ENCODE measurements at regions not wholly inside any gene's neighbourhood (a gene's known extent, or its start where the extent isn't known, plus 50 kb on each side); places are given as distances from the start of the nearest gene placed in this dataset.
"Not testable (repeated sequence)": the region's sequence is repeated elsewhere in the genome, so short reads cannot be mapped to it uniquely, and the experiment has no call there.

GRCh38 chr11:134494395-134494794 is 82.4 kb upstream of the B3GAT1 start:
- H4K20me1 ChIP-seq (ENCODE audit: control insufficient read depth, insufficient read depth, insufficient read length); H3K56ac ChIP-seq (ENCODE audit: insufficient read length, low read depth, low read length); H3T11ph ChIP-seq (ENCODE audit: low read length); H2BK120ac ChIP-seq (ENCODE audit: low read depth, low read length, poor library complexity, severe bottlenecking); H2BK20ac ChIP-seq (ENCODE audit: low read depth, low read length, poor library complexity, severe bottlenecking); H3K4me1 ChIP-seq (ENCODE audit: insufficient read depth, low read length); H3K18ac ChIP-seq (ENCODE audit: insufficient read length, low read depth, low read length); H4K91ac ChIP-seq (ENCODE audit: insufficient read length, low read depth, low read length); H2BK5ac ChIP-seq (ENCODE audit: insufficient read length, low read length); H3K79me1 ChIP-seq (ENCODE audit: insufficient read depth, low read depth, low read length, poor library complexity, severe bottlenecking); H3K27ac Mint-ChIP-seq; H2AK5ac ChIP-seq (ENCODE audit: insufficient read length, low read length); H3K4me3 Mint-ChIP-seq; H3K27ac ChIP-seq (ENCODE audit: insufficient read length, low read depth, low read length); H4K5ac ChIP-seq (ENCODE audit: insufficient read length, low read depth, low read length); H3K4ac ChIP-seq (ENCODE audit: low read depth, low read length); H2AFZ ChIP-seq (ENCODE audit: low read length); DNase-seq; H3K4me1 Mint-ChIP-seq; H3K4me2 ChIP-seq (ENCODE audit: insufficient read depth, insufficient read length, low read length); H3K23ac ChIP-seq (ENCODE audit: insufficient read length, low read depth, low read length); H4K8ac ChIP-seq (replicated peaks; ENCODE audit: insufficient read length, low read depth, low read length); H3K9ac ChIP-seq (ENCODE audit: extremely low read depth, insufficient read length, low read length); H3K9me3 ChIP-seq (ENCODE audit: control insufficient read depth, low read depth, low read length); H3K14ac ChIP-seq (ENCODE audit: insufficient read depth, low read length); H2BK15ac ChIP-seq (ENCODE audit: low read depth, low read length); H2BK12ac ChIP-seq (ENCODE audit: insufficient read length, low read depth, low read length); H3K27me3 ChIP-seq (ENCODE audit: insufficient read depth, low read length); H3K23me2 ChIP-seq (ENCODE audit: insufficient read length, low read depth, low read length, poor library complexity, severe bottlenecking); H3K36me3 Mint-ChIP-seq (ENCODE audit: insufficient read depth in 1 of 3, low read depth in 3 of 3); H3K79me2 ChIP-seq (ENCODE audit: insufficient read depth, low read length): not testable (repeated sequence)
- Mint-ChIP-seq H3K27me3 (ENCODE audit: low read depth) (peaks cover 52% of the 10 kb centered on the region), H3K9me3 (peaks cover 16 to 21% of the 10 kb centered on the region in 2 experiments)
- WGBS (ENCODE audit: extremely low coverage, insufficient read length, low lambda C conversion rate) = no CpG with 5 or more reads among the region's 2 CpGs

- not testable (repeated sequence) for H2BK12ac ChIP-seq (ENCODE audit: insufficient read length, low read depth, low read length); H3K4me1 ChIP-seq (ENCODE audit: insufficient read depth, low read length); H3K27ac Mint-ChIP-seq; H4K91ac ChIP-seq (ENCODE audit: insufficient read length, low read depth, low read length); H3K27me3 ChIP-seq (ENCODE audit: insufficient read depth, low read length); H2BK20ac ChIP-seq (ENCODE audit: low read depth, low read length, poor library complexity, severe bottlenecking); H3K4me2 ChIP-seq (ENCODE audit: insufficient read depth, insufficient read length, low read length); H2BK120ac ChIP-seq (ENCODE audit: low read depth, low read length, poor library complexity, severe bottlenecking); H3K23me2 ChIP-seq (ENCODE audit: insufficient read length, low read depth, low read length, poor library complexity, severe bottlenecking); H3K4ac ChIP-seq (ENCODE audit: low read depth, low read length); H3K4me1 Mint-ChIP-seq; H3K79me1 ChIP-seq (ENCODE audit: insufficient read depth, low read depth, low read length, poor library complexity, severe bottlenecking); H3K56ac ChIP-seq (ENCODE audit: insufficient read length, low read depth, low read length); H3K27ac ChIP-seq (ENCODE audit: insufficient read length, low read depth, low read length); H2BK15ac ChIP-seq (ENCODE audit: low read depth, low read length); H4K20me1 ChIP-seq (ENCODE audit: control insufficient read depth, insufficient read depth, insufficient read length); H2AK5ac ChIP-seq (ENCODE audit: insufficient read length, low read length); H3K23ac ChIP-seq (ENCODE audit: insufficient read length, low read depth, low read length); H3K9ac ChIP-seq (ENCODE audit: extremely low read depth, insufficient read length, low read length); H4K5ac ChIP-seq (ENCODE audit: insufficient read length, low read depth, low read length); H3K14ac ChIP-seq (ENCODE audit: insufficient read depth, low read length); H3K18ac ChIP-seq (ENCODE audit: insufficient read length, low read depth, low read length); H4K8ac ChIP-seq (replicated peaks; ENCODE audit: insufficient read length, low read depth, low read length); H3K79me2 ChIP-seq (ENCODE audit: insufficient read depth, low read length); H3K4me3 Mint-ChIP-seq; H3K9me3 ChIP-seq (ENCODE audit: control insufficient read depth, low read depth, low read length); DNase-seq; H3K36me3 Mint-ChIP-seq (ENCODE audit: insufficient read depth in 1 of 3, low read depth in 3 of 3); H2AFZ ChIP-seq (ENCODE audit: low read length); H2BK5ac ChIP-seq (ENCODE audit: insufficient read length, low read length); H3T11ph ChIP-seq (ENCODE audit: low read length)
- no CpG with 5 or more reads among the region's 2 CpGs for WGBS (ENCODE audit: extremely low coverage, insufficient read length, low lambda C conversion rate)
- Mint-ChIP-seq H3K27me3 (ENCODE audit: low read depth) (peaks cover 59% of the 10 kb centered on the region), H3K9me3 (peaks cover 16 to 19% of the 10 kb centered on the region in 2 experiments)
Observed at GRCh38 chr11:134492411-134492810, 80.4 kb upstream of the B3GAT1 start.
